ENCODE measurements at regions not wholly inside any gene's neighbourhood (a gene's known extent, or its start where the extent isn't known, plus 50 kb on each side); places are given as distances from the start of the nearest gene placed in this dataset.

DNA sequence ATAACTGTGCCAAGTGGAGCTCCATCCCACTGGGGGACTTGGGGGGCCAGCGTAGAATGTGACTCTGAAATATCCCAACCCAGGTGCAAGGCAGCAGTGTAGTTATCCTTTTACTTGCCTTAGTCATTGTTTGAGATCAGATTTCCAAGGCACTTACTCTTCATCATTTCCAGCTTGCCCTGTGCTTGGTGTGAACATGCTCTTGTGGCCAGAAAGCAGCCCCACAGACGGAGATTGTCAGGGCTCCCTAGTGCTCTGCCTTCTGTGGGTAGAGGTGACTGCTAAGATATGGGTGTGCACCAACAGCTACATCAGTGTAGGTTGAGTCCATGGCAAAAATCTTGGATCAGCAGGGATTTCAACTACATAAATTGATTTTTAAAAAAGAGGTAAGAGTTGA lies 2010.0 kb upstream of the PIK3C3 start:
- no peak for DNase-seq

DNA sequence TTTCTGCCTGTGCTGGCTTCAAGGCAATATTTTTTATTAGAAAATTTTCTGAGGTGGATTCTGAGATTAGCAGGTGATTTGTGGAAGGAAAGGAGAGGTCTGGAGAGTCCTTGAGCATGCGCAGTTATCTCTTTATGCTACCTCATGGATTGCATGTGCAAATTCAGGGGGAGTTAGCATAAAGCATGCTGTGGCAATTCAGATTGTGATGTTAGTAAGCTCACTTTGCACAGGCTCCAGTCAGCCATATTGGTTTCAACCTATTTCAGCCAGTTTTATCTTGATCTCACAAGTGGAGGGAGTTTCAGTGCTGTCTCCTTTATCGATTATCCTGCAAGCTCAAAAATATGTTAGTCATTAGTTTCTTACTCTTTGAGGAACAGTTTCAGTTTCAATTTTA lies 2012.3 kb upstream of the PIK3C3 start:
- DNase-seq, result no peak

DNA sequence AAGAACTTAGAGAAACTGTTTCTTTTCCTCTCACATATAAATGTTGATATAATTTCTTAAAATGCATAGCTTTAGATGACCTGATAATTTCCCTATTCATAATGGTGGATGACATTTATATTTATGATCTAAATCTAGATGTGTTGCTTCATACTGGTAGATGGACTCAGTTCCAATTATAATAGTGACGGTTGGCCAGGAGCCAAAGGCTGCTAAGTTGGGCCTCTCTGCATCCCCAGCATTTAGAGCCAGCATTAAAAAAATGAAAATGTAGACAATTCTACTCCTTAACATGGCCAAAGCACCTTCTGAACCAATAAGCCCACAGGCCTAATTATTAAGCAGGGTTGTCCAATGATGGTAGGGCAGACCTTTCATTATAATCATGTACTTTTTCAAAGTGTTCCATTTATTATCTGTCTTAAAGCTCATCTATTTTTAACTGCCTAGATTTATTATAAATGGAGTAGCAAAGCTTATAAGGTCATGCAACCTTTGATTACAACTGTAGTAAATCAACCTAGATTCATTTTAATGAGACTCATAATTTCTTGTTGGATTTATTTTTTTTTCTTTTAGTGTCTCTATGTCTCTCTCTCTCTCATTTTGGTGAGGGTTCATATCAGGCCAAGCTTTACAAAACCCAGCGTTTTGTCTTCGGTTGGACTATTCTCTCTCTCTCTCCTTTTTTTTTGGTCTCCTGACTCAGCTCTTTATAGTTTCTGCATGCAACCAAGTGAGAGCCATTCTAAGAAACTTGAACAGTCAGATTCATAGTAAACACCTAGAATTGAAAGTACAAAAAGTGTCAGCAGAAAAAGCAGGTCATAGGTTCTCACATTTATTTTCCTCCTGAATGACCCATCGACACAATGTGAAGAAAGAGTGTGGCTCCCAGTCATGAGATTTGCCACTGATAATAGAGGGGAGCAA lies 2016.1 kb upstream of the PIK3C3 start:
- no peak for DNase-seq

DNA sequence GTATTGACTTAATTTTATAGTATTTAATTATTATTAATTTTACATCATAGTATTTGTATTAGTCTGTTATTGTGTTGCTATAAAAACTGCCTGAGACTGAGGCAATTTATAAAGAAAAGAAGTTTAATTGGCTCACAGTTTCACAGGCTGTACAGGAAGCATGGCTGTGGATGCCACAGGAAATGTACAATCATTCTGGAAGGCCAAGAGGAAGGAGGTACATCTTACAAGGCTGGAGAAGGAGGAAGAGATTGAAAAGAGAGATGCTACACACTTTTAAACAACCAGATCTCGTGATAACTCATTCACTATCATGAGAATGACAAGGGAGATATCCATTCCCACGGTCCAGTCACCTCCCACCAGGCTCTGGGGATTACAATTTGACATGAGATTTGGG lies 2019.4 kb upstream of the PIK3C3 start:
- DNase-seq, result no peak

DNA sequence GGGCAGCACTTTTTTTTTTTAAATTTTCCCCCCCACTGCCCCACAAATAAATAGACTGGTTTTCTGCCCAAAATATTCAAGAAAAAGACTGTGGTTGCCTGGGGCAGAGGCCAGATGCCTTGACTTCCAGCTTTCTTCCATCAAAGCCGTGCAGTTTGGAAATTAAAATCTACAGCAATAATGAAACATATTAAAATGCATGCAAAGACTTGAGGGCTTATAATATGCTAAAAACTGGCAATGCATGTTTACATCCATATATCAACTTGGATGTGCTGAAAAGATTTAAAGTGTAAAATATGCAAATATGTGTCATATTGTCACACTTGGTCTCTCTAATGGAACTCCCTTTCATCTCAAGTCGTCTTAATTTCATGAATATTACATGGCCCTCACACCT lies 2036.2 kb upstream of the PIK3C3 start:
- DNase-seq, result no peak

DNA sequence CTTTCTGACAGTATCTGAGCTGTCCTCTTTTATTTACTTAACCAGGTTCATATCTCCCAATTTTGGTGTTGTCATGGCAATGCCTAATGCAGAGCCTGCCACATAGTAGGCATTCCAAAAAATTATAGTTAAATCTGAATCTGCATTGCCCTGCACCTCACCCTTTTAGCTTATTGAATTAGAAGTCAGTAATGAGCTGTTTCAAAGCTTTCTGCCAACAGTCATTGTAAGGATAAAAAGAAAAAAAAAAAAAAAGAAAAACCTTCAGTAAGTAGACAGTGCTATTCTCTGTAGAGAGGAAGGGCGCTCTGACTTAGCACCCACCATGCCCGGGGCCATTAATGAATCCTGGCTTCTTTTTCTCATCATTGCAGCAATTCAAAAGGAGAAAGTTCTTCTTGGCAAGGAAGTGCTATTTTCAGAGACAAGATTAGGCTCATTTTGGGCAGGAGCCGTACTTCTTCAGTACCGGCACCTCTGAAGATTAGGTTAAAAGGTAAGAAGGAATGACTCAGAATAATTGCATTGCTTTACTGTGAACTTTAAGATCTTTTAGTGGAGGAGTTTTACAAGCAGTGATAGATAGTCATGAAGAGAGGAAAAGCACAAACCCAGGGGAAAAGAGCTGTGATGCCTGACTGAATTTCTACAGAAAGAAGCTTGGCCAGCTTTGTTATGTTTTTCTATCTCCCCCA lies 2041.2 kb upstream of the PIK3C3 start:
- no peak for DNase-seq

DNA sequence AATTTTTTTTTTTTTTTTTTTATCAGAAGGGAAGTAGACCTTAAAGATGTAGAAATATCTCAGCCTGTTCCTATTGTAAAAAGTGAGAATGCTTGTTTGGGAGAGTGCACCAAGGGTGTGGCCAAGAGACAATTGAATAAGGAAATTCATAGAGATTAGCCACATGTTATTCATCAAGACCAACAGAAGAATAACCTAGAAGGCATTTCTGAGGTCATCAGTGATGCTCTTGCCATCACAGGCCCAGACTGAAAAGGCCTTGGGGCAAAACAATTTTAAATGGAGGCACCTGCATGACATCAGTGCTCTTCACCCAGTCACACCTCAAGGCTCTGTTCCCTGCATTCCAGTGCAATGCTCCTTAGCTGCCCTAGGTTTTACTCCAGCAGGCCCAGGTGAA lies 2043.3 kb upstream of the PIK3C3 start:
- no peak for DNase-seq

DNA sequence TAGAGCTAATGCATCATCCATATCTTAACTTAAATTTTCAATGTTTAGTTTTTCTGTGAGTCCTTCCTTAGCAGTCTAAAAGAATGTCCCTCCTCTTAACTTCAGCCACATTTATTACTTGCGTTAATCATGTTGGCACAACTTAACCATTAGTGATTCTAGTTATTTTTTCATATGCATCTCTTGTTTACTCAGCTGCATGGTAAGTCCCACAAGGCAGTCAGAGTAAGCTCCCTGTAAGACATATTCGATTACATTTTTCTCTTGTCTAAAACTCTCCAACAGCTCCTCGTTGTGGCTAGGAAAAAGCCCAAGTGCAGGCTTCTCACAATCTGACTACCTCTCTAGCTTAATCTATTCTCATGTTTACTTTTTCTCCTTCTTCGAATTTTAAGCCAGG lies 2045.3 kb upstream of the PIK3C3 start:
- DNase-seq, result no peak

DNA sequence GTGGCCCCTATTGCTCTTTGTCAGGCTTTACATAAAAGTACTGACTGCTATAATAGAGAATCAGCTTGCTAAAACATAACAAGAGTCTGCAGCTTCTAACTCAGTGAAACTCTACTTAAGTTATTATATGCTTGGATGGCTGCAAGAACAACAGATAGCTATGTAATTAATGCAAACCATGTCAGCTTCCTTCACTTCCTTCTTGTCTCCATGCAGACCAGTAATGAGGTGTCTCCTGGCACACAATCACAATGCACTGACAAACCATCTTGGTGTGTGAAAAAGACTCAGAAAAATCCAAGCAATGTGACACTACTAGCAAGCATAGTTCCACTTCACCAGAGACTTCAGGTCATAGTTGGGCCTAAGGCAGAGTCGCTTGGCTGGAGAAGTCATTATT lies 2068.9 kb upstream of the PIK3C3 start:
- DNase-seq, result no peak

DNA sequence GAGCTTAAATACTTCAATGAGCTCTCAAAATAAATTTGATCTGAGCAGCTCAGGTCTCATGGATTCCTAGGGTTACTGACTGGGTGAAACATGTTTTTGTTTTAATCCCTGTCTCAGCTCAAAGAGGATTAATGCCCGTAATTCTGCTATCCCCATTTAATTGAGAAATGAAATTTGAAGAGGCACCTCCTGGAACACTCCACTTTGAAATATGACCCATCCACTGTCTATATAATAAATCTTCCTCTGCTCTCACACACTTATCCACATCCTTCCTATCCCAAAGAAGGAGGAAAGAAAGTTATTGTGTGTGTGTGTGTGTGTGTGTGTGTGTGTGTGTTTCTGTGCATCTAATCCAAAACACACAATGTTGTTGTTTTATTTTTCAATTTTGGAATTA lies 2082.4 kb upstream of the PIK3C3 start:
- no peak for DNase-seq

DNA sequence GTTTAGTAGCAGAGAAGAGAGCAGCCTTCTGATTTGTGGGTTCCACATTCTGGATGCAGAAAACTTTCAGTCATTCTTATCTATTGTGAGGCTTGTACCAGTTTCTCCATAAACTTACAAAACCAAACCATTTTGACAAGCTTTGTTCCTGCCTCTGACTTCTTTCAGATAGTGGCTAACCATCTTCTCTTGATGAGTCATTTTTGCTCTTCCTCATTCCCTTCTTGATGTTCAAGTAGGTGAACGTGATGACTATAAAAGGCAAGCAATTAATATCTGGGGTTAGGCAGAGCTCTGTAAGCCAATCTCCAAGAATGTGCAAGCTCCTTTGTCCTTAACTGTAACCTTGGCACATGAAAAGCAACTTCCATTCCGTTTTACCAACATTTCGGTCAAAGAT lies 2083.1 kb upstream of the PIK3C3 start:
- no peak for DNase-seq

DNA sequence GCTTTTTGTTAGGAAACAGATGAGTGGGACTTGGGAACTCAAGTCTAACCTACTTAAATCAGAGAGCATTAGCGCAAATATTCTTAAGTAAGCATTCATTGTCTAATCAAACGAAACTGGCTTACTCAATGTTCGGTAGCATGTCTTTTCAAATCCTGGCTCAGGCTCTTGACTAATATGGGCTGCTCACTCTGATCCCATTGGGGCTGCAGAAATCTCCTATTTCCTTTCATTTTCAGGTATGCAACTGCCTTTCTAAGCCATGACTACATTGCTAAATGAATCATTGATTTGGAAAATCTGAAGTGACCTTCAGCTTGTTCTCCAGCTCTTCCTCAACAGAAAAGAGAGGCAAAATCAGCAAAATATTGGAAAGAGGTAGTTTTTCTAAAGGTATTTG lies 2084.4 kb upstream of the PIK3C3 start:
- DNase-seq, result no peak

DNA sequence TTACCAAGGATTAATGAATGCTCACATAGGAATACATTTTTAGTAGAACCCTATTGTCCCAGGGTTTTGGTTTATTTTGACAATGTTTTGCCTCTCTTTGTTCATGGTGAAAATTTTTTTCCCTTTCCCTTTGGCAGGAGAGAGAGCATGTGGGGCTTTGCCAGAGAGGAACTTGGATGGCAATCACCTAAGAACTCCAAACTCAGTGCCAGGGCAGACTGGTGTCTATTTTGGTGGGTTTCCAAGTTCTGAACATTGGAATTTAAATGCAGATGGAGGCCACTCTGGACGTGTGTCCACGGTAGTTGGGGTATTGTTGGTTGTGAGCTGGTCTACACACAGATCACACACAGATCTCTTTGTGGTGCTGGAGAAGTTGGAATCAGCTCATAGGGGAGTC lies 2091.1 kb upstream of the PIK3C3 start:
- no peak for DNase-seq

DNA sequence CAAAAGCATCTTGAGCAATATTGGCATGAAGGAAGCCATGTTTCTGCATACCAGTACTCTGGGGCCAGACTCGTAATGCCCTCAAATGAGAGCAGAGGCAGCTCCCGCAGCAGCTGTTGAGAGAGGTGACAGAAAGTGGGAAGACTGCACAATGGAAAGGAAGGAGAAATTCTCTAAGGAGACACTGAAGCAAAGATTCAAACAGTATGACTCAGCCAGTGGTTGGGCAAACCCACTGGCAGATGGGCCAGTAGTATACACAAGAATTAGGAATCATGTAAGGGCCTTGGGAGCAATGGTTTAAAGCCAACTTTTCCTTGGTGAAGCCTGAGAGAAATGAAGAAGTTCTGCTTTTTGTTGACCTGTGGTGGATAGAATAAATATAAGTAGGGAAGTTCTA lies 2092.7 kb upstream of the PIK3C3 start:
- no peak for DNase-seq

DNA sequence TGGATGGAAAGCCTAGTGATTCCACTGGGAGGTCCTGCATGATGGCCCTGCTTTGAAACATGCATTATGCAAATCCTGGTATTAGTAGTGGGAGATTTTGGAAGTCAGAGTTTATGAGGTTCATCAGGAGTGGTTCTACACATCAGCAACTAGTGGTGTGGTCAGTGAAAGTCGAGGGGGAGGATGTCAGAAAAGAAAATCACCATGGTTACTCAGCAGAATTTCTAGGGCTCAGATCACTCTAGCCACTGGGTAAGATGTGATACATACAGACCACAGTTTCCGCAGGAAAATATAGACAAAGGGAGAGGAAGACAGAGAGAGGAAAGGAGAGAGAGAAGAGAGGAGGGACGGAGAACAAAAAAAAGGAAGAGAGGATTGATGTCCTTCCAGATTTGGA lies 2100.7 kb upstream of the PIK3C3 start:
- DNase-seq, result no peak

DNA sequence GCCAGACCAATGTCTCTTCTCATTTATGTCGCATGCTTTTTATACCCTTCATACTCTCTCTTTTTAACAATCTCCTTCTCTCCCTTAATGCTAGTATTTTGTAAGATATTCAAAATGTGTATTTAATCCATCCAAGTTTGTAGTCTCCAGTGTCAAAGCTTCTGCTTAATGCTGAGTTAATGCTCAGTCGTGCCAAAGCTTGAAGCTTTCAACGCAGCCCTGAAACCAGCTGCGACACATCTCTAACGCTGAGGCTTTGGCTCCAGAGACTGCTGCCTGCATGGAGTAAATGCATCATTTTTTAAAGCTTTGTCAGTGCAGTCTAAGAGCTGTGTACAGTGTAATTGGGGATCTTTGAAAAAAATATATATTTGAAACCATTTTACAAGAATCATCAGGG lies 2108.8 kb upstream of the PIK3C3 start:
- DNase-seq, result peak; percentile 78

DNA sequence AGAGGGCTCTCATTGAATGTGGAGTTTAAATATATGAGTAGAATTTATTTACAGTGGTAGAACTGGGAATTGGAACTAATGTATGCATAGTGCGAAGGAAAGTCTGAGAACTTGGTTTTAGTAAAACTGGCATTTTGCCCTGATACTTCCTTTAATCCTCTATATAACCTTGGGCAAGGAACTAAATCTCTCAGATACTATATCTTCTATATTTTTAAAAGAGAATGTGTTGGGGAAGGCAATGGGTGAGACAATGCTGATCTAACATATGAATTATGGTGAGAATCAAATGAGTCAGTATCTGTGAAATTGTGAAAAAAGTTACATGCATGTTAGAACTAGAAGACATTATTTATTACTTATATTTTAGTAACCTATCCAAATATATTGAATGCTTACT lies 2109.4 kb upstream of the PIK3C3 start:
- DNase-seq, result no peak

DNA sequence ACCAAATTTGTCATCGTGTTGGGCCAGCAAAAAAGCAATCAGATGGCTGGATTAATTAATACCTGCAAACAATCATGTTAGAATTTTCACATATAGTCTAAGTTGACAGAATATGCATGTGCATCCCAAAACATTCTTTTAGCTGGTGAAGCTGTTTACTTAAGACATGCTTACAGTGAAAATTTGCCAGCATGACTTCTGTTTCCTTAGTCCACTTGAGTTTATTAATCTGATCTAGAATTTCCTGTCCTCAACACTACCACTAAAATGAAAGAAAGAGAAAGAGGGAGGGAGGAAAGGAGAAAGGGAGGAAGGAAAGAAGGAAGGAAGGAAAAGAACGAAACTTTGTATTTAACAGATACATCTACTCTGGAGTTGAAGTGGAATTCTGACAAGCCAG lies 2109.9 kb upstream of the PIK3C3 start:
- no peak for DNase-seq

DNA sequence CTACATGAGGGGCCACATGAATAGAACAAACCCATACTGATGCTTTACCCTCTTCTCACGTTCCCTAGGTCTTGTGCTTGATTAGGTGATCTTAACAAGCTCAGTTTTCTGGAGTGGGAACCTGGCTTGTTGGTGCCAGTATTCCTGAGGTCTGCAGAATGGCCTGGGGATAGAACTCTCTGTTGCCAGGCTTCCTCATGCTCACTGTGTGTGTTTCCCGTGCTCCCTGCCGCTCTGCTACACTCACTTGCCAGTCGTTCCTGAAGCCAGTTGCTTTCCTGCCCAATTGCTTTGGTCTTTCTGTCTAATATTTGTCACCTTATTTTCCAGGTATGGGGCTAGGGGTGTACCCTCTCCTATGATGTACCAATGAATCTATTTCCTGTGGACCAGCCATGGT lies 2111.5 kb upstream of the PIK3C3 start:
- no peak for DNase-seq

DNA sequence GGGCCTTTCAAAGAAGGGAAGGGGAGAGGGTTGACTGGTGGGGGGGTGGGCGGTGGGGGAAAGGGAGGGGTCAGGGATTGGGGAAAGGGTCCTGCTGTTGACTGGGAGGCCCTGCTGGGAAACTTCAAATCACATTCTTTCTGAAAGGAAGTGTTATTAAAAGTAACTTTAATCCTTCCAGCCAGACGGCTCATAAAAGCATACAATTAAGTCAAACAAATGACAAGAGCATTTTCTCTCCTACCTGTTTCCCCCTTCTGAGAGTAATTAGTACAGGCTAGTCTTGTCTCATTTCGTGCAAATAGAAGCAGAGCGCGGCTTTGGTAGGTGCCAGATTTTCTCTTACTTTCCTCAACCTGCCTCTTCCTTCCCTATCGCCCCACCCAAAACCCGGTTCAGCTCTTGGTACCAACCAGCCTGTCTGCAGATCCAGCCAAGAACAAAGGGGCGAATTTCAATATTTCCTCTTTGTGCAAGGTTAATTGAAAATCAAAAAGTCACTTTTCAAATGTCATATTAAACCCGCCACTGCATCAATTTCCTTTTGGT lies 2112.6 kb upstream of the PIK3C3 start:
- no peak for DNase-seq

DNA sequence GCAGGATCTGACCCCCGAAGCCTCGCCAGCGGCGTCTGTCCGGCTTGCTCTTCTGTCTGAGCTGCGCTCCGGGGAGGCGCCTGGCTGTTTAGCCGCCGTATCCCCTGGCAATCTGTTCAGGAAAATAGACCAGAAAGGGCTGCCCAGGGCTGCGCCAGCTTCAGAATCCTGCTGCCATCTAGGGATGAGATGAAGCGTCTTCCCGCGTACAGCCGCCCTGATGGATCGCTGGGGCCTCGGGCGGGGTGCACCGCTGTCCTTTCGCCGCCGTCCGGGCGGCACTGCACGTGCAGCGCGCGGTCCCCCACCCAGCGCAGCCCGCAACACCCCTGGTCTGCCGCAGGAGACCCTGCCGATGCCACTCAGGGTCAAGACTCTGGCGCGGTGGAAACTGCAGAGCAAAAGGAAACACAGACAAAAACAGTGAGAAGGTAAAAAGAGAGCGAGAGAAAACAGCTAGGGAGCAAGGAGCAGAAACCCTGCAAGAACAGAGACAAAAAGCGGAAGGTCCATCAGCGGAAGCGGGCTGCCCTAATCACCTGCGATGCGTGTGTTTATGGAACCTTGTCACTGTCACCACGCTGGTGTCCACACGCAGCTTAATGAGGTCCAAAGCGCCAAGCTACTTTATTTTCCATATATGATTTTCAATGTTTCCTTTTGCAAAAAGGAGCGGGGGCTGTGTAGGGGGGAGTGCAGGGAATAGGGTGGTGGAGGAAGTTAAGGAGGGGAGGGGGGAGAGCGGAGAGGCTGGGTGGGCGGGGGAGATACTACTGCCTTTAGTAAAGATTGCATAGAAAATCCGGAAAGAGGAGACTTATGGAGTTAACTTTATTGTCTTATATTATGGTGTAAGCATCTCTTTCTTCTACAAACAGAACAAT lies 2113.3 kb upstream of the PIK3C3 start:
- peak; percentile 73 for DNase-seq

DNA sequence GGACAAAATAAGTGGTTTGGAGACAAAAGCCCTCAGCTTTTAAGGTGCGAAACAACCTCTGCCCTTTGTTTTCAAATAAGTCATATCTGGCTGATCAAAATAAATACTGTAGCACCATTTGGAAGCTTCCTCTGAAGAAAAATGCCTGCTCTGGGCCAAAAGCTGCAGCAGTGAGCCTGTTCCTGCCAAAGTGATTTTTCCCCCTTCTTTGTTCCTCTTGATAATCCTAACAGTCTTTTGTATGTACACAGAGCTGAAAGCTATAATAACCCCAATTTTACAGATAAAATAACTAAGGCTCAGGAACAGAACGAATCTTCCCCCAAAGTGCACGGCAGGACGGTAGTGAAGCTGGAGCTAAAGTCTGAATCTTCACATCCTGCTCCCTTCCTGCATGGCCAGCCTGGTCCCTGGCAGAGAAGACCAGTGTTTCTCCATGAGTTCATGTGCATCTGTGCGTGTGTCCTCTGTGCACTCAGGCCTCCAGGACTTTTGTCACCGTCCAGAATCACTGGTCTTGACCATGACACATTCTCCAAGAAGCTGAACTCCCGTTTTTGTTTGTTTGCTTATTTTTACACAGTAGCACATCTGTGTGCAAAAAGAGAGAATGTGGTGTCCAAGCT lies 2114.1 kb upstream of the PIK3C3 start:
- peak; percentile 43 for DNase-seq

Data from hindlimb muscle (tissue), 1 donor.